Stomach smooth muscle (tissue), 2 donors: ENCODE measurements at regions not wholly inside any gene's neighbourhood (a gene's known extent, or its start where the extent isn't known, plus 50 kb on each side); places are given as distances from the start of the nearest gene placed in this dataset.

Experiments used
- H3K27ac ChIP-seq: one replicate; pipeline ENCODE4 v1.7.0; 2013; ENCODE audit warnings: mild to moderate bottlenecking, low read length, inconsistent platforms
- H3K27me3 ChIP-seq, 2 donors: one replicate each; pipeline ENCODE4 v1.7.0; 2013; ENCODE audit warnings: low read length in 2 of 2; ENCODE audit not compliant: insufficient read depth in 2 of 2, control insufficient read depth in 1 of 2
- H3K36me3 ChIP-seq, 2 donors: one replicate each; pipeline ENCODE4 v1.7.0; 2013; ENCODE audit warnings: low read length in 2 of 2; ENCODE audit not compliant: control insufficient read depth in 2 of 2, insufficient read depth in 2 of 2
- H3K4me1 ChIP-seq: one replicate; pipeline ENCODE4 v1.7.0; 2013; ENCODE audit warnings: low read length; ENCODE audit not compliant: control insufficient read depth, insufficient read depth
- H3K4me3 ChIP-seq, 2 donors: one replicate each; pipeline ENCODE4 v1.7.0; 2013; ENCODE audit warnings: low read length in 2 of 2
- H3K9ac ChIP-seq, 2 donors: one replicate each; pipeline ENCODE4 v1.7.0; 2013; ENCODE audit warnings: low read length in 2 of 2, mild to moderate bottlenecking in 1 of 2
- H3K9me3 ChIP-seq, 2 donors: one replicate each; pipeline ENCODE4 v1.7.0; 2013; ENCODE audit warnings: low read length in 2 of 2; ENCODE audit not compliant: control insufficient read depth in 2 of 2
- donor health status: healthy.
- donor health status: Pancreatic carcinoma.

- H3K36me3 ChIP-seq = no peaks in the 10 kb centered on the region
- no peaks in the 10 kb centered on the region for H3K4me1 ChIP-seq
- no peaks in the 10 kb centered on the region for H3K27me3 ChIP-seq
Observed at GRCh38 chr14:27145170-27145569, 547.3 kb upstream of the NOVA1 start.

GRCh38 chr14:27148143-27148542 lies 550.3 kb upstream of the NOVA1 start:
- no peak overlapping the region for H3K9ac ChIP-seq
- H3K4me1 ChIP-seq = no peaks in the 10 kb centered on the region
- no peaks in the 10 kb centered on the region for H3K36me3 ChIP-seq
- no peak overlapping the region for H3K4me3 ChIP-seq
- H3K27ac ChIP-seq = no peak overlapping the region
- H3K27me3 ChIP-seq = no peaks in the 10 kb centered on the region
- H3K9me3 ChIP-seq = peaks cover 0 to 8% of the 10 kb centered on the region in 2 donors

More at GRCh38 chr14:27145170-27145569, 547.3 kb upstream of the NOVA1 start:
- no peaks in the 10 kb centered on the region for H3K9me3 ChIP-seq
- no peak overlapping the region for H3K27ac ChIP-seq
- H3K9ac ChIP-seq = no peak overlapping the region
- no peak overlapping the region for H3K4me3 ChIP-seq

- Histone ChIP-seq H3K27ac (no peak overlapping the region), H3K4me1 (no peaks in the 10 kb centered on the region), H3K4me3 (no peak overlapping the region), H3K9me3 (no peaks in the 10 kb centered on the region), H3K9ac (no peak overlapping the region), H3K36me3 (no peaks in the 10 kb centered on the region), H3K27me3 (no peaks in the 10 kb centered on the region)
Observed at GRCh38 chr14:27164139-27164538, 566.3 kb upstream of the NOVA1 start.

GRCh38 chr14:27175489-27175888 lies 577.7 kb upstream of the NOVA1 start:
- Histone ChIP-seq H3K27ac (no peak overlapping the region), H3K9ac (no peak overlapping the region), H3K9me3 (no peaks in the 10 kb centered on the region), H3K36me3 (no peaks in the 10 kb centered on the region), H3K4me1 (no peaks in the 10 kb centered on the region), H3K4me3 (no peak overlapping the region), H3K27me3 (no peaks in the 10 kb centered on the region)

GRCh38 chr14:27181333-27181732 lies 583.5 kb upstream of the NOVA1 start:
- no peaks in the 10 kb centered on the region for H3K27me3 ChIP-seq
- H3K36me3 ChIP-seq = no peaks in the 10 kb centered on the region
- H3K9me3 ChIP-seq = no peaks in the 10 kb centered on the region
- no peak overlapping the region for H3K4me3 ChIP-seq
- no peaks in the 10 kb centered on the region for H3K4me1 ChIP-seq
- no peak overlapping the region for H3K27ac ChIP-seq
- no peak overlapping the region for H3K9ac ChIP-seq

- no peak overlapping the region for H3K4me3 ChIP-seq
- no peak overlapping the region for H3K27ac ChIP-seq
- no peak overlapping the region for H3K9ac ChIP-seq
- no peaks in the 10 kb centered on the region for H3K9me3 ChIP-seq
- H3K27me3 ChIP-seq = no peaks in the 10 kb centered on the region
- no peaks in the 10 kb centered on the region for H3K4me1 ChIP-seq
- no peaks in the 10 kb centered on the region for H3K36me3 ChIP-seq
Observed at GRCh38 chr14:27184427-27184826, 586.6 kb upstream of the NOVA1 start.

GRCh38 chr14:27186048-27186447 lies 588.2 kb upstream of the NOVA1 start:
- H3K4me1 ChIP-seq = no peaks in the 10 kb centered on the region
- H3K9ac ChIP-seq = no peak overlapping the region
- H3K36me3 ChIP-seq = no peaks in the 10 kb centered on the region
- no peaks in the 10 kb centered on the region for H3K9me3 ChIP-seq
- no peak overlapping the region for H3K4me3 ChIP-seq
- no peak overlapping the region for H3K27ac ChIP-seq
- H3K27me3 ChIP-seq = no peaks in the 10 kb centered on the region

- no peaks in the 10 kb centered on the region for H3K36me3 ChIP-seq
- no peak overlapping the region for H3K27ac ChIP-seq
- no peak overlapping the region for H3K9ac ChIP-seq
- no peaks in the 10 kb centered on the region for H3K9me3 ChIP-seq
- no peaks in the 10 kb centered on the region for H3K4me1 ChIP-seq
- no peaks in the 10 kb centered on the region for H3K27me3 ChIP-seq
- no peak overlapping the region for H3K4me3 ChIP-seq
Observed at GRCh38 chr14:27187136-27187535, 589.3 kb upstream of the NOVA1 start.

GRCh38 chr14:27190296-27190695 lies 592.5 kb upstream of the NOVA1 start:
- Histone ChIP-seq H3K9me3 (no peaks in the 10 kb centered on the region), H3K27ac (no peak overlapping the region), H3K9ac (no peak overlapping the region), H3K4me1 (no peaks in the 10 kb centered on the region), H3K4me3 (no peak overlapping the region), H3K36me3 (no peaks in the 10 kb centered on the region), H3K27me3 (no peaks in the 10 kb centered on the region)

- no peak overlapping the region for H3K4me3 ChIP-seq
- no peaks in the 10 kb centered on the region for H3K36me3 ChIP-seq
- H3K27ac ChIP-seq = no peak overlapping the region
- no peaks in the 10 kb centered on the region for H3K4me1 ChIP-seq
- no peaks in the 10 kb centered on the region for H3K9me3 ChIP-seq
- no peak overlapping the region for H3K9ac ChIP-seq
- H3K27me3 ChIP-seq = no peaks in the 10 kb centered on the region
Observed at GRCh38 chr14:27199272-27199671, 601.4 kb upstream of the NOVA1 start.

GRCh38 chr14:27205036-27205435 lies 607.2 kb upstream of the NOVA1 start:
- Histone ChIP-seq H3K9ac (no peak overlapping the region), H3K36me3 (no peaks in the 10 kb centered on the region), H3K27me3 (no peaks in the 10 kb centered on the region), H3K4me3 (no peak overlapping the region), H3K9me3 (no peaks in the 10 kb centered on the region), H3K27ac (no peak overlapping the region), H3K4me1 (no peaks in the 10 kb centered on the region)
